K562 (cell line): ENCODE measurements at regions not wholly inside any gene's neighbourhood (a gene's known extent, or its start where the extent isn't known, plus 50 kb on each side); places are given as distances from the start of the nearest gene placed in this dataset.

ENCODE experiments used
- ATAC-seq: fragments of 200-7000 bp; cut with Tn5 transposase; 3 replicates; pipeline ENCODE4 v1.9.1; 2020; ENCODE audit warnings: moderate library complexity
- BruUV-seq: library from RNA; stranded (reverse); fragments of 400-500 nt; replicated peaks from 2 replicates; lab custom pipeline; 2021; lab: Mats Ljungman, UMichigan
- CTCF ChIA-PET: fragments of 300-600 bp; formaldehyde crosslinking; extraction: SDS; loops from one replicate; lab custom pipeline; 2021; ENCODE audit warnings: low intra/inter-chr PET ratio; lab: Yijun Ruan, JAX
- POLR2A ChIA-PET: fragments of 300-600, 350-650 bp; sonication (Branson Sonifier 250); formaldehyde crosslinking; extraction: SDS; loops from one replicate; lab custom pipeline; 2021; ENCODE audit warnings: antibody characterized with exemption, inconsistent platforms; lab: Yijun Ruan, JAX
- DNase-seq, 4 experiments: peaks; one replicate each; pipeline versions ENCODE4 v3.0.0 to v3.0.0-alpha.2; 2011 to 2018; ENCODE audit warnings: low spot score in 3 of 4, mixed read lengths in 3 of 4; ENCODE audit errors: extremely low read depth in 1 of 4
- FAIRE-seq: peaks from 2 replicates; lab custom pipeline; 2011; peaks lifted over from hg19 to GRCh38; lab: Jason Lieb, UNC
- H2AFZ ChIP-seq: 2 replicates; pipeline ENCODE4 v1.6.0; 2011; ENCODE audit warnings: low read depth, low read length, control low read depth, inconsistent platforms
- H3K27ac ChIP-seq: fragments of 200-600 bp; 3 replicates; pipeline ENCODE4 v1.8.0; 2011; ENCODE audit warnings: low read depth, mild to moderate bottlenecking, control low read depth, inconsistent platforms, low read length, moderate library complexity, mixed read lengths; ENCODE audit errors: extremely low read depth
- H3K27me3 ChIP-seq, 2 experiments: fragments of 300-600 bp in 1 of 2; 2 replicates in 1 of 2; 3 replicates in 1 of 2; pipeline versions ENCODE4 v1.6.0 to v1.8.0; 2011; ENCODE audit warnings: inconsistent platforms in 2 of 2, low read length in 2 of 2, mild to moderate bottlenecking in 1 of 2, mixed read lengths in 1 of 2, moderate library complexity in 1 of 2; ENCODE audit not compliant: control insufficient read depth in 2 of 2, insufficient read depth in 2 of 2
- H3K36me3 ChIP-seq: fragments of 300-600 bp; 3 replicates; pipeline ENCODE4 v1.8.0; 2011; ENCODE audit warnings: mild to moderate bottlenecking, low read length, inconsistent platforms; ENCODE audit not compliant: control insufficient read depth, insufficient read depth
- H3K4me1 ChIP-seq, 2 experiments: fragments of 200-600 bp in 1 of 2; replicated peaks in 1 of 2; 2 replicates in 1 of 2; 3 replicates in 1 of 2; pipeline versions ENCODE4 v1.5.1 to v1.8.0; 2011; ENCODE audit warnings: inconsistent platforms in 2 of 2, low read length in 2 of 2, mild to moderate bottlenecking in 1 of 2, mixed read lengths in 1 of 2, moderate library complexity in 1 of 2; ENCODE audit not compliant: control insufficient read depth in 2 of 2, insufficient read depth in 2 of 2
- H3K4me2 ChIP-seq: 2 replicates; pipeline ENCODE4 v1.6.1; 2011; ENCODE audit warnings: low read length, control low read depth, inconsistent platforms, mixed read lengths; ENCODE audit not compliant: insufficient read depth
- H3K4me3 ChIP-seq: fragments of 200-600 bp; sonication (generic), shearing (Covaris generic); 2 replicates; pipeline ENCODE4 v1.5.1; 2016; ENCODE audit warnings: control low read depth, inconsistent platforms
- H3K79me2 ChIP-seq: fragments of 200-600 bp; 3 replicates; pipeline ENCODE4 v1.8.0; 2011; ENCODE audit warnings: low read length, inconsistent platforms; ENCODE audit not compliant: control insufficient read depth, insufficient read depth
- H3K9ac ChIP-seq, 2 experiments: 2 replicates each; pipeline versions ENCODE4 v1.6.0 to v1.6.1; 2011; ENCODE audit warnings: low read depth in 2 of 2, low read length in 2 of 2, control low read depth in 1 of 2, inconsistent platforms in 1 of 2, mild to moderate bottlenecking in 1 of 2, mixed read lengths in 1 of 2; ENCODE audit not compliant: insufficient read depth in 1 of 2
- H3K9me1 ChIP-seq: one replicate; pipeline ENCODE4 v1.6.0; 2011; ENCODE audit warnings: inconsistent platforms, mild to moderate bottlenecking, low read length, moderate library complexity; ENCODE audit not compliant: control insufficient read depth, insufficient read depth
- H3K9me3 ChIP-seq: replicated peaks from 2 replicates; pipeline ENCODE4 v1.5.1; 2011; ENCODE audit warnings: low read depth, low read length, inconsistent platforms; ENCODE audit not compliant: control insufficient read depth, insufficient read depth
- H4K20me1 ChIP-seq: replicated peaks from 2 replicates; pipeline ENCODE4 v1.6.1; 2011; ENCODE audit warnings: low read length, inconsistent platforms, mixed read lengths; ENCODE audit not compliant: control insufficient read depth, insufficient read depth
- GATA2 ChIP-seq: sonication (generic); formaldehyde crosslinking; IDR thresholded peaks from 2 replicates; pipeline ENCODE4 v1.4.0; 2020; ENCODE audit warnings: mild to moderate bottlenecking, missing genetic modification reagents
- MED1 ChIP-seq: sonication (generic); formaldehyde crosslinking; IDR thresholded peaks from 2 replicates; pipeline ENCODE4 v1.8.1; 2023; ENCODE audit warnings: missing genetic modification reagents, borderline replicate concordance
- SP2 ChIP-seq: IDR thresholded peaks from 2 replicates; pipeline ENCODE4 v1.6.1; 2011; ENCODE audit warnings: mild to moderate bottlenecking, low read depth, low read length, moderate library complexity; ENCODE audit not compliant: poor library complexity, severe bottlenecking; ENCODE audit errors: extremely low read depth
- ZNF316 ChIP-seq: fragments of 450-650 bp; IDR thresholded peaks from 2 replicates; pipeline ENCODE4 v1.6.1; 2016
- WGBS: fragments of 100-300 bp; shearing (Covaris generic); methylation state at CpG from one replicate; pipeline ENCODE4 v1.1.6; 2016; ENCODE audit warnings: low coverage, mixed read lengths; ENCODE audit not compliant: insufficient coverage; ENCODE audit errors: missing lambda C conversion rate; 5-methylcytosine and 5-hydroxymethylcytosine counted together
- in situ Hi-C: fragments of 300-500 bp; cut with MboI; formaldehyde crosslinking; loops from 4 replicates; pipeline ENCODE4 v1.15.0; 2018; ENCODE audit warnings: inconsistent platforms, mixed read lengths
- intact Hi-C: fragments of 100-400 bp; cut with micrococcal nuclease; formaldehyde crosslinking; loops from 2 replicates; pipeline ENCODE4 v1.14.2; 2022
- TF ChIP-seq, protein P1 (sequence below): fragments of 450-650 bp; IDR thresholded peaks from 2 replicates; pipeline ENCODE4 v1.6.1; 2017; ENCODE audit warnings: antibody characterized with exemption, mild to moderate bottlenecking

DNA sequence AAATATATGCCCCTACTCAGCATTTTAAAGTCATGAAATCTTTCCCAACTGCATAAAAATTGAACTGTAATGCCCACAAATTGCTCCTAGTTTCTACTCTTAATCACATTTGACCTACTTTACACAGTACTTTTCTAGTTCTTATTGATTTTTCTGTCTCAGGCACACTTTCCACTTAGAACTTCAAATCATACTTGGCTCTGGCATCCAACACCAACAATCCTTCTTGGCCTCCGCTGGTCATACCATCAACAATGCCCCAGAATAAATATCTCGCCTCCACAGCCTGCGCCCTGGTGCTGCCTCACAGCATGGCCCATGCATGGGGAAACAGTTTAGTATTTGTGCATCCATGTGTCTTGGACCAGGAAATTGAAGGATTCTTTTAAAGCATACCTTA, 107.5 kb upstream of the SYT10 start:
- POLR2A ChIA-PET: no interaction called here
- intact Hi-C loops: no loop called here

More for the DNA sequence above, 107.5 kb upstream of the SYT10 start:
- H3K9ac ChIP-seq: no peak overlapping the region
- no peaks in the 10 kb centered on the region for H3K79me2 ChIP-seq
- ATAC-seq (no peak), FAIRE-seq (no peak), DNase-seq (no peak)
- H3K9me1 ChIP-seq: no peaks in the 10 kb centered on the region
- H2AFZ ChIP-seq: no peak overlapping the region
- in situ Hi-C loops: no loop called here
- 67% methylated on average over 3 of the region's 3 CpGs for WGBS
- no peak overlapping the region for H3K4me3 ChIP-seq
- no peaks in the 10 kb centered on the region for H3K4me1 ChIP-seq
- no peak overlapping the region for H3K27ac ChIP-seq
- H4K20me1 ChIP-seq: no peaks in the 10 kb centered on the region
- CTCF ChIA-PET: no interaction called here
- no peak overlapping the region for H3K4me2 ChIP-seq
- H3K36me3 ChIP-seq: no peaks in the 10 kb centered on the region
- BruUV-seq: no TSS peak
- TF ChIP-seq ZNF316 (0 out of 2 replicates have a peak, but pooled peaks have one; percentile 4), MED1 (no peak), SP2 (no peak), GATA2 (CRISPR knock-in tag) (no peak)
- TF ChIP-seq, protein P1, sequence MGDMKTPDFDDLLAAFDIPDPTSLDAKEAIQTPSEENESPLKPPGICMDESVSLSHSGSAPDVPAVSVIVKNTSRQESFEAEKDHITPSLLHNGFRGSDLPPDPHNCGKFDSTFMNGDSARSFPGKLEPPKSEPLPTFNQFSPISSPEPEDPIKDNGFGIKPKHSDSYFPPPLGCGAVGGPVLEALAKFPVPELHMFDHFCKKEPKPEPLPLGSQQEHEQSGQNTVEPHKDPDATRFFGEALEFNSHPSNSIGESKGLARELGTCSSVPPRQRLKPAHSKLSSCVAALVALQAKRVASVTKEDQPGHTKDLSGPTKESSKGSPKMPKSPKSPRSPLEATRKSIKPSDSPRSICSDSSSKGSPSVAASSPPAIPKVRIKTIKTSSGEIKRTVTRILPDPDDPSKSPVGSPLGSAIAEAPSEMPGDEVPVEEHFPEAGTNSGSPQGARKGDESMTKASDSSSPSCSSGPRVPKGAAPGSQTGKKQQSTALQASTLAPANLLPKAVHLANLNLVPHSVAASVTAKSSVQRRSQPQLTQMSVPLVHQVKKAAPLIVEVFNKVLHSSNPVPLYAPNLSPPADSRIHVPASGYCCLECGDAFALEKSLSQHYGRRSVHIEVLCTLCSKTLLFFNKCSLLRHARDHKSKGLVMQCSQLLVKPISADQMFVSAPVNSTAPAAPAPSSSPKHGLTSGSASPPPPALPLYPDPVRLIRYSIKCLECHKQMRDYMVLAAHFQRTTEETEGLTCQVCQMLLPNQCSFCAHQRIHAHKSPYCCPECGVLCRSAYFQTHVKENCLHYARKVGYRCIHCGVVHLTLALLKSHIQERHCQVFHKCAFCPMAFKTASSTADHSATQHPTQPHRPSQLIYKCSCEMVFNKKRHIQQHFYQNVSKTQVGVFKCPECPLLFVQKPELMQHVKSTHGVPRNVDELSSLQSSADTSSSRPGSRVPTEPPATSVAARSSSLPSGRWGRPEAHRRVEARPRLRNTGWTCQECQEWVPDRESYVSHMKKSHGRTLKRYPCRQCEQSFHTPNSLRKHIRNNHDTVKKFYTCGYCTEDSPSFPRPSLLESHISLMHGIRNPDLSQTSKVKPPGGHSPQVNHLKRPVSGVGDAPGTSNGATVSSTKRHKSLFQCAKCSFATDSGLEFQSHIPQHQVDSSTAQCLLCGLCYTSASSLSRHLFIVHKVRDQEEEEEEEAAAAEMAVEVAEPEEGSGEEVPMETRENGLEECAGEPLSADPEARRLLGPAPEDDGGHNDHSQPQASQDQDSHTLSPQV: no peak
- TF ChIP-seq, all 486 proteins: peak for 1
- Histone ChIP-seq H3K9me3 (peaks cover 3% of the 10 kb centered on the region; the same call in 1 of the 2 replicates), H3K27me3 (no peaks in the 10 kb centered on the region)
